RPMI7951 (cell line): ENCODE measurements at regions not wholly inside any gene's neighbourhood (a gene's known extent, or its start where the extent isn't known, plus 50 kb on each side); places are given as distances from the start of the nearest gene placed in this dataset.

Experiments used
- DNase-seq: peaks from one replicate; pipeline ENCODE4 v3.0.0-alpha.2; 2012; ENCODE audit warnings: low read depth

GRCh38 chr2:181341855-181342600, 115.2 kb upstream of the ITGA4 start:
- DNase-seq, result no peak

- no peak for DNase-seq
These were observed 108.9 kb upstream of the ITGA4 start for GRCh38 chr2:181348107-181348837.

GRCh38 chr2:181352158-181352557, 105.0 kb upstream of the ITGA4 start:
- no peak for DNase-seq

GRCh38 chr2:181354626-181355025, 102.6 kb upstream of the ITGA4 start:
- DNase-seq, result peak; percentile 69

GRCh38 chr2:181356526-181357130, 100.6 kb upstream of the ITGA4 start:
- DNase-seq, result no peak

- no peak for DNase-seq
These were observed 99.2 kb upstream of the ITGA4 start for GRCh38 chr2:181357979-181358378.

GRCh38 chr2:181362561-181362960, 94.6 kb upstream of the ITGA4 start:
- no peak for DNase-seq

GRCh38 chr2:181363164-181363563, 94.0 kb upstream of the ITGA4 start:
- DNase-seq, result no peak

GRCh38 chr2:181364492-181365170, 92.6 kb upstream of the ITGA4 start:
- DNase-seq, result peak; percentile 36

GRCh38 chr2:181366675-181367175, 90.5 kb upstream of the ITGA4 start:
- no peak for DNase-seq

- DNase-seq, result no peak
These were observed 89.8 kb upstream of the ITGA4 start for GRCh38 chr2:181367411-181367810.

- DNase-seq, result no peak
These were observed 89.2 kb upstream of the ITGA4 start for GRCh38 chr2:181367906-181368435.

GRCh38 chr2:181370126-181370525, 87.1 kb upstream of the ITGA4 start:
- DNase-seq, result no peak

- DNase-seq, result no peak
These were observed 86.0 kb upstream of the ITGA4 start for GRCh38 chr2:181371195-181371594.

GRCh38 chr2:181371782-181372645, 85.2 kb upstream of the ITGA4 start:
- DNase-seq, result peak; percentile 75

- no peak for DNase-seq
These were observed 84.5 kb upstream of the ITGA4 start for GRCh38 chr2:181372646-181373040.

- peak; percentile 83 for DNase-seq
These were observed 82.2 kb upstream of the ITGA4 start for GRCh38 chr2:181374781-181375675.

GRCh38 chr2:181376442-181376841, 80.7 kb upstream of the ITGA4 start:
- no peak for DNase-seq

- no peak for DNase-seq
These were observed 80.2 kb upstream of the ITGA4 start for GRCh38 chr2:181376999-181377398.

GRCh38 chr2:181378491-181378890, 78.7 kb upstream of the ITGA4 start:
- DNase-seq, result no peak
